ENCODE measurements at regions not wholly inside any gene's neighbourhood (a gene's known extent, or its start where the extent isn't known, plus 50 kb on each side); places are given as distances from the start of the nearest gene placed in this dataset.
"Not testable (repeated sequence)": the region's sequence is repeated elsewhere in the genome, so short reads cannot be mapped to it uniquely, and the experiment has no call there.

DNA sequence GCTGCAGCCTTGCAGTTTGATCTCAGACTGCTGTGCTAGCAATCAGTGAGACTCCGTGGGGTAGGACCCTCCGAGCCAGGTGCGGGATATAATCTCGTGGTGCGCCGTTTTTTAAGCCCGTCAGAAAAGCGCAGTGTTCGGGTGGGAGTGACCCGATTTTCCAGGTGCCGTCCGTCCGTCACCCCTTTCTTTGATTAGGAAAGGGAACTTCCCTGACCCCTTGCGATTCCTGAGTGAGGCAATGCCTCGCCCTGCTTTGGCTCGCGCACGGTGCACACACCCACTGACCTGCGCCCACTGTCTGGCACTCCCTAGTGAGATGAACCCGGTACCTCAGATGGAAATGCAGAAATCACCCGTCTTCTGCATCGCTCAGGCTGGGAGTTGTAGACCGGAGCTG, 203.2 kb downstream of the SNCAIP start:
- DNase-seq = not testable (repeated sequence)

DNA sequence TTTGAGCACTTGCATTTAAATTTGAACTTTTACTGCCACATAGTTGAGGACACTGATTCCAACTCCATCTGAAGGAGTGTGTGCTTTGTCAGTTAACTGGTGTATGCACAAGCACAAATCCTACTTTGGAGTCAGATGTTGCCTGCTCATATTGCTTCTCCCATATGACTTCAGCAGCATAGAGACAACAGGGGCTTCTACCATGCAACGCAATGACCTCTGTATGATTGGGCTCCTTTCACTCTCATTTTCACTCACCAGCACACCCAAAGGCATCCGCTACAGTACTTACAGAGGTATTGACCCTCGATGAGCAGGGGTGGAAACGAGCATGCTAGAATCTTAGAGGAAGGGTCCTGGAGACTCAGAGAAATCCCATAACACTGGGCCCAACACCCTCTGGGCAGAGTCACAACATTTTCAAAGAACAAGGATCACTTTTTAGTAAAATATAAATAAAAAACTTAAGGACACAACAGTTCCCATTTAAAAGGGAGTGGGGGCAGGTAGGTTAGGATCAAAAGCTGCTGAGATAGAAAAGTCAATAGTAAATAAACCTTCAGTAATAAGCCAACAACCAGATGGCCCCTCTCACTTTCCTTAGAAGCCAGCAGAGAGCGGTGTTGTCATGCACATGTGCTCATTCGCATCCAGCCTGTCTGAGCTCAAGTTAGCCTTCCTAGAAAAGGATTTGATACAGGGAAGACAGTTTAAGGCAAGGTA, 203.8 kb downstream of the SNCAIP start:
- peak in 16 of 51 donors; percentile 1 to 36 (median 8) for DNase-seq

DNA sequence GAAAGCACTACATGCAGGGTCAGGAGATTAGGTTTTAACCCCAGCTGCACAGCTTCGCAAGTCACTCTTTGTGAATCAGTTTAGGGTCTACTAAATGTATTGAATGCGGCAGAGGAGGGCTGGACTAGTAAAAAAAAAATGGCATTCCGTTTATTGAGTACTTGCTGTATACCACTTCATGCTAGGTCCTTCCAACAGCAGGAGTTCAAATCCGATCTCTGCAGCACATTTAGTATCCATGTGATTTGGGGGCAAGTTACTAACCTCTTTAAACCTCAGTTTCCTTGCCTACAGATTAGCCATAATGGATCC, 204.4 kb downstream of the SNCAIP start:
- no peak for DNase-seq

DNA sequence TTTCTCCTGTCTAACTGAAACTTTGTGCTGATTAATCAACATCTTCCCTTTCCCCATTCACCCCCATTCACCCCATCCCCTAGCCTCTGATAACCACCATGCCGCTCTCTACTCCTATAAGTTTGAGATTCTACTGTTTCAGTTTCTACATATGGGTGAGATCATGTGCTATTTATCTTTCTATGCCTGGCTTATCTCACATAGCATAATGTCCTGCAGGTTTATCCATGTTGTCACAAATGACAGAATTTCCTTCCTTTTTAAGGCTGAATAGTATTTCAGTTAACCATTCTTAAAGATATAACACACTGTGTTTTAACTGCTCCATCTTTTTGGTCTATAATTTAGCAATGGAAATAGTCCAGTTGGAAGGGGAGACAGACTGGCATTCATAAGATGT, 205.1 kb downstream of the SNCAIP start:
- no peak for DNase-seq

DNA sequence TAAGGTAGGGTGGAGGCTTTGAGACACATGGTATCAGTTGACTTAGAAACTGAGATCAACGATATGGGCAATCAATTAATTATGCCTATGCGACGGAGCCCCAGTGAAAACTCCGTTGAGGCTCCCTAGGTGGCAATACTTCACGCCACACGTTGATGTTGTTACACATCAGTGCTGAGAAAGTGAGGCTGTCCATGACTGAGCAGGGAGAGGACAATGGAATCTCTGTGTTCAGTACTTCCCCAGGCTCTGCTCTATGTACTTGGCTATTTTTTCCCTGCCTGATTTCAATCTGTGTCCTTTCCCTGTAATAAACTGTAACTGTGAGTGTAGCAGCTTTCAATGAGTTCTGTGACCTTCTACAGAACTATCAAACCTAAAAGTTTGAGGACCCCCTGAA, 211.7 kb downstream of the SNCAIP start:
- DNase-seq = no peak

DNA sequence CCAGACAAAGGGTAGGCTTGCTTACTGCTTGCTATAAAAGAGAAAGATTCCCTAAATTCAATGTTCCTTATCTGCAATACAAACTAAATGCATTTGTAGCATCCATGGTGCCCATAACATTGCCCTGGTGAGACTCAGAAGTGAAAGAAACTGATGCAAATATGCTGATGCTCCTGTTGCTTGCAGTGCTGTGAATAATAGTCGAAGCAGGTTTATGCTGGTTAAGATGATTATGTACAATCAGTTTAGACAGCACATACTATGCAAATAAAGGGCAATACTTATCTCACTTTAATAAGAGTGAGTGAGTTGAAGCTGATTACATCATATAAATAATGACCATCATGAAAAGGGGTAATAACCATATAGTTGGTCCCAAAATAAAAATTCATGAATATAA, 215.5 kb downstream of the SNCAIP start:
- DNase-seq = no peak

DNA sequence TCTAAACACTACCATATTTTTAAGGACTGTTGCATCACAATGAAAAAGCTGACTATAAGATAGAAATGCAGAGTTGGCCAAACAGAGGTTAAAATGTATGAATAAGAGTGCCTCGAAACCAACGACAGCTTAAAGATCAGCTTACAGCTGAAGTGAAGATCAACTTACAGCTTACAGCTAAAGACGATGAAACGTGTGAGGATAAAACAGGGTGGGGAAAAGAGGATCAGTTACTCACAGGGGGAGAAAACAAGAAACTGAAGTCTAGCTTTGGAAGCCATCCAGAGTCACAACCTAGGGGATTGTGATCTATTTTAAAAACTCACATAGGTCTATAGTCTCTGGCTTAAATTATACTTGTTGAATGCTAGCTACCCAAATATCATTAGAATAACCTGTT, 220.0 kb downstream of the SNCAIP start:
- DNase-seq = no peak

DNA sequence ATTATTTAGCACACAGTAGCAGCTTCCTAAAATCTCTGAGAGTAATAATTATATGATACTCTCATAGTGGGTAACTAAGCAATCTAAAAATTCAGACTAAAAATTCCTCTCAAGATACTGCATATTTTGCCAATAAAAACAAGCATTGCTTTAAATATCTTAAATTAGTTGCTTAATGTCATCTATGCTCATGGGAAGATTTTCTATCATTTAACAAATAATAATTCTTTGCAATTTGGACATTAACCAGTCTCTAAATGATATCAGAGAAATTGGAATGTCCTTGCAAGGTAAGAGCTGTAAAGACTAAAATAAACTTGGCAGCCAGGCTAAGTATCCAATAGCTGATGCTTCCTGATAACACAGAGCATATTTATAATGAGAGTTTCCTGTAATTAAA, 221.8 kb downstream of the SNCAIP start:
- DNase-seq = no peak

DNA sequence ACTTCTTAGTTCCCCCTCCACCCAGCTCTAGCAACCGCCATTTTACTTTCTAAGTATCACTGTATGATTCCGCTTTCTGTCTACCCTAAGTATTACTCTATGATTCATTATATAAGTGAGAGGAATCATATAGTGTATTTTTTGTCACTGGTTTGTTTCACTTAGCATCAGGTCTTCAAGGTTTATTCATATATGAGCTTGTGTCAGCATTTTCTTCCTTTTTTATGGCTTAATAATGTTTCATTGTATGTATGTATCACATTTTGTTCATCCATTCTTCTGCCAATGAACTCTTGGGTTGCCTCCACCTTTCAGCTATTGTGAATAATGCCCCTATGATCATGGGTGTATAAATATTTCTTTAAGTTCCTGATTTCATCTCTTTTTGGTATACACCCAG, 222.8 kb downstream of the SNCAIP start:
- DNase-seq = no peak

DNA sequence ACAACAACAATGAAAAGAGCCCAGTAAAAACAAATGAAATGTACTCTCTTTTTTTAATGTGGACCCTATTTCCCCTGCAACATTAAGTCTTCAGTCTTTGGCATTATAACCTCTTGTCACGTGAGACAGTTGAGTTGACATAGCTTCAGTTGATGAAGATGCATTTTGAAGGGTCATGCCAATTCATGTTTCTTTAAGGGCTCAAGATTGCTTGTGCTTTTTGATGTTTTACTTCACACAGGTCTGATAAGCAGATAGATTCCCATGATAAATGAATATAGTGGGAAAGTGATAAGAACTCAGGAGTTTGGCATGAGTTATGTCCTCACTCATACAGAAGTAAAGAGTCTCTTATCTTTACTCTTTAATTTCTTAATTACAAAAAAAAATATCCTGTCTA, 229.4 kb downstream of the SNCAIP start:
- no peak for DNase-seq

DNA sequence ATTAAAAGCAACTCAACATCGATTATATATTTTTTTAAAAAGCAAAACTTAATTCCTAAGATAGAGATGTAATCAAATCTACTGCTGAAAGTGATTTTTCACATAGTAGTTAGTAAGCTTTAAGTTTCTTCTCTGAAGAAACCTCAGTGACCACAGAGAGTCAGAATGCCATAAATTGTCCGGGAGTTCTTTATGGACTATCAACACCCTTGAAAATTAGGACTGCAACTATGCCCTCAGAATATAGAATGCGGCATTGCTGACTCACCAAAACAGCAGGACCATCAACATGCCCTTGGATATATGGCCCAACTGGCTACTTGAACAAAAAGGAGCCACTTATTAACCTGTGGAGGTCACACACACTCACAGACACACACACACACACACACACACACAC, 228.9 kb upstream of the SNX2 start:
- no peak for DNase-seq

DNA sequence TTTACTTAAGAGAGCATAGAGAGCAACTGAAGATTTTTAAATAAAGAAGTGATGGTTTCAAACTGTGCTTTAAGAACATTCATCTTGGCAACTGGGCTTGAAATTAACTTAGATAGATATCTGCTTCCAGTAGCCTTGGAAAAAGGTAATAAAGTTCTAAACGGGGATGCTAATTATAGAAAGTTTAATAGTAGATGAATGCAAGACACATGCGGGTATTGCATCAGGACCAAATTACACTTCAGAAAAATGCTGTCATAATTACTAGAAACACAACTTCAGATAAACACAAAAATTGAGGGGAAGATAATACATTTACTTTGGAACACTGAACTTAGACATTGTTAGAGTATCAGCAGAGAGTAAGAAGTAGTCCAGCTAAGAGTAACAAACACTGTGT, 227.7 kb upstream of the SNX2 start:
- no peak for DNase-seq

DNA sequence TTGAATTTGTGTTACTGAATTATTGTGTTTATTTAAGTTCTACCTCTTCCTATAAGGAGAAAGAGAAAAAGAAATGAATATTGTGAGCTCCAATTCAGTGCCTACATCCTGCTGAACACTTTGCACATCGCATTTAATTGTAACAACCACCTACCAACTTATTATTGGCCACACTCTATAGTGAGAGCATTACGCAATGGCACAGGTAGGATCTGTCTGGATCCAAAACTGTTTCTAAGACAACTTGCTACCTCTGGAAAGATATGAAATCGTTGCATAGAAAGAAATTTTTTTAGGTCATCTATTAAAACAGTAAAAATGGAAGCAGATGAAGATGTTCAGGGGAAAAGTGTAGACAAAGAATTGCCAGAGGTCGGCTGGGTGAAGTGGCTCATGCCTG, 227.2 kb upstream of the SNX2 start:
- no peak for DNase-seq

DNA sequence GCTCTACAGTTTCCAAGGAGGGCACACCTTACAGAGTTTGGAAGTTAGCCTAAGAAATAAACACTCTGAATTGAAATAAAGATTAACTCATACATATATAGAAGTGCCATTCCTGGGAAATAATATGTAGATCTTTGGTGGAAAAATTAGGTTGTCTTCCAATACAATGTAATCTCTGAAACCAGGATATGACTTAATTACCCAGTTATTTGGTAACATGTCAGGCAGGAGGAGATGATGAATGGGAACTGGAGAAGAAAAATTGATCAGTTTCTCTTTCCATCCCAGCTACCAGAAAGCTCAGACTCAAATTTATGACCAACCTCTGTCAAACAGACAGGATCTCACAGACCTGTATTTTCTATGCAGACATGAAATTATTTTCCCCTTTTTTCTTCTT, 215.2 kb upstream of the SNX2 start:
- DNase-seq = no peak

DNA sequence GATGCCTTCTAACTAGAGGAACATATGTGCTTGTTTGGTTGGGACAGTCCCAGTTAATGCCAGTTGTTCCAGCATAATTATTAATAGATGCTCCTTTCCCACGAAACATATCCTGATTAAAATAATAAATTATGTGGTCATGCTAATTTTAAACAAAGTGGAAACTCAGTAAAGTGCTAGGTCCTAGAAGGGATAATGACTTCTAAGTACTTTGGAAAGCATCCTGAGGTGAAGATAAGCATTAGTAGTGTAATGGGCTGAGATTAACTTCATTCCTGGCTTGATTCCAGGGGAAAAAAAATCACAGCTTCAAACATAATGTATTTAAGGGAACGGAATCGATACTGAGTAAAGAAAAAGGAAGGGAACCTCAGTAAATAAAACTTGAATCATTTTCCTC, 213.7 kb upstream of the SNX2 start:
- DNase-seq = no peak

DNA sequence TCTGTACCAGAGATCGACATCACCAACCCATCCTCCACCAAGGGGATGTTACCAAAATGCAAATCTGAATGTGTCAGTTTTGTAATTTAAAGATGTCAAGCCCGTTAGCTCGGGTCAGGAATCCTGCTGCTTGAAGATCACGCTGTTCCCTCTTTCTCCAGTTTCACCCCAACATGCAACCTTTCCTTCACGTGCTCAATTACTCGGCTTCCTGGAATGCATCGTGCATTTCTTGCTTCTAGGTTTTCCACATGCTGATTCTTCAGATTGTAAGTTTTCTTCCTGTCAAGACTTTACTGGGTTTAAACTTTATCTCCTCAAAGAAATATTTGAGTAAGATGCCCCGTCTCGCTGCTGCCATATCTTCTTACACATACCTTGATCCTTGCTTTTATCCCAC, 209.5 kb upstream of the SNX2 start:
- DNase-seq = no peak

DNA sequence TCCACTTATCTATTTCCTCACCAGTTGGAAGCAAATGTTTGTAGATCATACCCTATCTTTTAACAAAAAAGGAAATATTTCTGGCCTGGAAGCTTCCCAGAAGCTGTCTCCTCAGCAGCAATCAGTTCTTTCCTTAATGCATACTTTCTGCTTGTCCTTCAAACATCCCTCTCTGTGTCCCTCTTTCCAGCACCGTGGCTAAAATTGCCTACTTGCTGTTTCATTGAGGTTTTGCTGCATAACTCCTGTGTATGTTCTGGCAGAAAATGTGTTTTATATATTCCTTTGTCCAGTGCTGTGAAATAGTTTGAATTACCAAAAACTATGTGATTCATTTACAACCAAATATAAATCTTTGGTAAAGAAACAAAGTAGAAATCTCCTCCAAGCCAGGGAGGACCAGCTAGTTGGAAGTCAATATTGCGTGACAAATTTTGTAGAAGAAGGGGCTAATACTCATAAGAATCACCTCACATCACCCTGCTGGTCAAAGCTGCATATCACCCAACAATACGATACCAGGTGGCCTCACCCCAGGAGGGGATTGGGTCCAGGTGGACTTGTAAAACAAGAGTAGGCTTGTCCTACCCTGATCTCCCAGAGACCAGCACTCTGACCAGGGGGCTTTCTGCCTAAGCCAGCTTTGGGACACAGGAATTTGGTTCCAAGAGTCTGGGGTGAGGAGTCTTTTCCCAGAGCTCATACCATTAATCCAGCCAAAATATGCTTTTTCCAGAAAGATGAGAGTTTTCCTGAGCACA, 198.4 kb upstream of the SNX2 start:
- DNase-seq = no peak

DNA sequence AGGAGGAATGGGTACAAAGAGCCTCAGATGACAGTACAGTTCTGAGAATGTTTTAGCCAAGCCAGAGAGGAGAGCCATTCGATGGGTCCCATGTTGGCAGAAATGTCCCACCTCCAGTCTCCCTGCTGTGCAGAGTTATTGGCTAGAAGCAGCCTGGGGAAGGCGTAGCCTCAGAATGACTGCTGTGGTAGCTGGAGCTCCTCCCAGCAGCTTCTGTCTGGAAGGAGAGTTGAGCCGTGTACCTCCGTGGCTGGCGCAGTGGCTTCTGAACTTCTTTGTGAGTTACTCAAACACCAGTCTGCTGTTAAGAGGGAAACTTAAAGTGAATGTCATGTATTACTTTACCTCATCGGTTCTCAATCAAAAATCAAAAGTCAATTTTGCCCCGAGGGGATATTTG, 193.3 kb upstream of the SNX2 start:
- no peak for DNase-seq

DNA sequence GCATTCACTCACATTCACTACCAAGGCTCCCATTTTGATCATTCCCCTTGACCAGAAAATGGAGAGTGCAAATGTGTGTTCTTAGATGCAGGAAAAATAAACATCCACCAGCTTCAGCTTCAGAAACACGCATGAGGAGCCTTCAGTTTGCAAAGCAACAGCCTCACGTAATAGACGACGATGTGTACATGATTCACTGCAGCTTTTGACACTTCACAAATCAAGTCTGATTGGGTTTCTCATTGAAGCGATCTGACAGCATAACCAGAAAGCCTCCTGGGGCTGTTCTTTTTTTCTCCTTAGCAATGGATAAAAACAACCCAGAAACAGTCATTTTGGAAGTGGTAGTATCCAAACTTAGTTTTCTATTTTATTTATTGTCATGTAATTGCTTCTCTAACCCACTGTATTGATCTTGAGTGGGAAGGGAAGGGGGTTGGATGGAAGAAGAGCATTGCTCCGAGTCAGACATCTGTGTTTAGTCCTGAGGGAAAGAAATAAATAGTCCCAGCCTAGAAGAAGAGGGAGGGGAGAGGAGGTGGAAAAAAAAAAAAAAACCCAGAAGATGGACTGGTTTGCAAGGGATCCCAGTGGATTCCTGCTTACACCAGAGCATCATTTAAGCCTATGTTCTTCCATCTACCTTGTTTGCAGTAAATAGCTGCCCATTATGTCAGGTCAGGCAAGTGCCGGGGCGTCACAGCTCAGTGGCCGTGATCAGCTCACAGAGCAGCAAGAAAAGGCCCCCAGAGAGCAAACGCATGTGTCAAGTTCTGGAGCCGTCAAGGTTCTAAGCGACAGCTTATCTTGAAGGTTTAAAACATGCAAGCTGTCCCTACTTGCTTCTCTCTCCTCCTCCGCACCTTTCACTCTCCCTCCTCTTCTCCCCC, 190.2 kb upstream of the SNX2 start:
- DNase-seq = no peak

DNA sequence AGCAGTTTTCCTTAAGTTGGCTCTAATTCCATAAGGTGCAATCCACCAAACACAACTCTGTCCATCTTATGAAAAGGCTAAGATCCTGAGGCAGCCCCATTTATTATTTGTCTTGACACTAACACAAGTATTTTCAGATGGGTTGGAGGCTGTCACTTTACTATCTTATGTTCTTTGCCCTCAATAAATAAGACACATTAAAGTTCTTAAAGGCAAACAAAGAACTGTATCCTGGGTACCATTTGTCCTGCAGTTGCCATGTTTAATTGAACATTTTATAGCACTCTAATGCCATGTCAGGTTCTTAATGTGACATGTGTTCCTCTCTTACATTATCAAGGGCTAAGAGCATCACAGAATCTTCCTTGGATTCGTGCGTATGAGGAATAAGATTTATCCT, 189.5 kb upstream of the SNX2 start:
- no peak for DNase-seq

DNA sequence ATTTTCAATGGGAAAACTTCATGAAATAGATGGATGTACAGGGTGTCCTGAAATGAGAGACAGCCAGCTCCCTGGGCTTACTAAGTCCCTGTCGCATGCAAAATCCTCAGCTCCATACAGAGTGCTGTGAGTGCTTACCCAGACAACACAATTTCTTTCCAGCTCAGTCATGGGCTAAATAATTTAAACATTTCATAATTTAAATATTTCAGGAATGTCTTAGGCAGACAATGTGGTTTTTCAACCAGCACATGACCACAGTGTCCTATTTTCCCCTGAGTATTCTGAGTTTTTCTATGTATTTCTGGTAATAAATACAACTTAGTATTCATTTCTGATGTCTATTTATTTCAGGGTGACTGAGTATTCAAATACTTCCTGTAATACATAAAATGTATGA, 188.5 kb upstream of the SNX2 start:
- DNase-seq = no peak

DNA sequence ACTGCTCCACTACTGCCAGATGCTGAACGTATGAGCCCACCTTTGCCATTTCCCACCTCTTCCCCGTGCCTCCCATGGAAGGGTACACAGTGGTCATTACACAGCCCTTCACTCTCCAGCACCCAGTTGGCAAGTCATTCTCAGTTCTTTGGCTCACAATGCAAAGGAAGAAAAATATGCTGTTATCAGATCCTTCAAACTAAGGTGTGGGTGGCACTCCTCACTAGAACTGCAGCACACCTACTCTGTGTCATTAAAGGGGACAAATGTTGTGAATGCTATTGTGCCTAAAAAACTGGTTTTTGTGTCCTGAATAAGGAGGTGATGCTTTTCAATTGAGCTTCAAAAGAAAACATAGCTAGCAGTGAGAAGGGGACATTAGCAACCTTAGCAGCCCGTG, 183.1 kb upstream of the SNX2 start:
- DNase-seq = no peak

DNA sequence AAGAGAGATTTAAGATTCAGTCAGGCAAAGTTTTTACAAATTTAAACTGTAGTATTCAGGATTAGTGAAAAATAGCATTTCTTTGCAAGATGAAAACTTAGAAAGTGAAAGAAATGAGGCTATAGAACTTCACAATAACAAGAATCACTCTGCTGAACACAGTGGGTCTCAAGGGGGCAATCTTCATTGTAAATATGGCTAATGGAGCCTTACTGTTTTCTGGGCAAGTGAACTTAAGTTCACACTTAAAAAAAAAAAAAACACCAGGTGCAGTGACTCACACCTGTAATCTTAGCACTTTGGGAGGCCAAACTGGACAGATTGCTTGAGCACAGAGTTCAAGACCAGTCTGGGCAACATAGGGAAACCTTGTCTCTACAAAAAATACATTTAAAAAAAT, 175.9 kb upstream of the SNX2 start:
- DNase-seq = no peak

Measured in hypothalamus (tissue), 51 donors.